Right lung (tissue), 2 donors: ENCODE measurements at regions not wholly inside any gene's neighbourhood (a gene's known extent, or its start where the extent isn't known, plus 50 kb on each side); places are given as distances from the start of the nearest gene placed in this dataset.

ENCODE experiments used
- DNase-seq, 2 donors: peaks; one replicate each; pipeline ENCODE4 v3.0.0-alpha.2; 2013

GRCh38 chr12:89857652-89858274 is 149.1 kb upstream of the ATP2B1 start:
- no peak for DNase-seq

- DNase-seq = no peak
Measured at GRCh38 chr12:89856431-89856830, 147.8 kb upstream of the ATP2B1 start.

DNA sequence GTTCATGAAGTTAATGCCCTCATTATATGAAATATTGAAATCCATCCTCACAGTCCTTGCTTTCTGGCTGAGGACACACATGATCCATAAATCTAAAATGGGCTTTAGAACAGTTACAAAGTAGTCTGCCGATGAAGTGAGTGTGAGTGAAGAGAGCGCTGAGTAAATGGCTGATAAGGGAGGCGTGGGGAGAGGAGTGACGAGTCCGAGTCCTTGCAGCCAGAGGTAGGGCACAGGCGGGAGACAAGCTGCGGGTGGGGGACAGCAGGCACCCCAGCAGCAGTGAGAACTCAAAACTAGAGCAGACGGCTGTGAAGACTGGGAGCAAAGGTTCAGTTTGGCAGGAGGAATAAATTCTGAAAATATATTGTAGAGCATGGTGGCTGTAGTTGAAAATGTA is 140.1 kb upstream of the ATP2B1 start:
- DNase-seq = no peak

DNA sequence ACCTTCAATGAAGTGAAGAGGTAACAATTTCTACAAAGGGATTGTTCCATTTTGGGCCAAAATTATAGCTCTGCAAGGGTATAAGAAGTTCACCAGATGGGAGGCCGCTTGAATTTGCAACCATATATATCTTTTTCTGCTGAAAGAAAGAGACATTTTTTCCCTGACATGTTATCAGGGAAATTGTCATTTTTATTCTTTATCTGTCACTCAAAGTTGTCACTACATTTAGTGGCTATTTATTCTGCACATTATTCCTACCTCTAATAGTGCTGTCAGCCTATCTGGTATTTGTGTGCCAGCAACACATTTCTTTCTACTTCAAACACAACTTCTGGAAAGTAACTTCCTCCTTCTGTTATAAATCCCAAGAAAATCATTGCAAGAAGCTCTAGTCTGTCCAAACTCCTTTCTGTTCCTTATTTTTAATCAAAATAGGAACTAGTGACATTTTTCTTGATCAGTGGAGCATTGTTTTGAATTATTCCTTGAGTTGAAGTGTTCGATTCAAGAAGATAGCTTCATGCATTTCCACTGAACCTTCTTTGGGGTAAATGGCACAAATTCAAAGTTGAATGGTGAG is 137.9 kb upstream of the ATP2B1 start:
- no peak for DNase-seq

GRCh38 chr12:89845767-89846166 is 137.1 kb upstream of the ATP2B1 start:
- no peak for DNase-seq

DNA sequence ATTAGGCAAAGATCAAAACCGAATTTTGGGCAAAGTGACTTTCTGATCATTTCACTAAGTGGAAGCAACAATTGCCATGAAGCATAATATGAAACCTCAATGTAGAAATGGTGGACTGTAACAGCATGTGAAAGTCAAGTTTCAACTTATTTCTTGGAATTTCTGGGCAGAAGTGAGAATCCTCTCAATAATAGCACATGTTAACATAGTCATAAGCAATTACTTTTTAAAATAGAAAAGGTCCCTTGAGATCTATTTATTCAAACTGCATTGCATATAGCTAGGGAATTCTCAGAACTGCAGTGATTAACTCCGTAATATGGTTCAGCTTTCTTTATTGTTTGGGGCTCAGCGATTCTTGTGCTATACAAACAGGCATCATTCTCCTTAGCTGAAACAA is 136.7 kb upstream of the ATP2B1 start:
- DNase-seq = no peak

DNA sequence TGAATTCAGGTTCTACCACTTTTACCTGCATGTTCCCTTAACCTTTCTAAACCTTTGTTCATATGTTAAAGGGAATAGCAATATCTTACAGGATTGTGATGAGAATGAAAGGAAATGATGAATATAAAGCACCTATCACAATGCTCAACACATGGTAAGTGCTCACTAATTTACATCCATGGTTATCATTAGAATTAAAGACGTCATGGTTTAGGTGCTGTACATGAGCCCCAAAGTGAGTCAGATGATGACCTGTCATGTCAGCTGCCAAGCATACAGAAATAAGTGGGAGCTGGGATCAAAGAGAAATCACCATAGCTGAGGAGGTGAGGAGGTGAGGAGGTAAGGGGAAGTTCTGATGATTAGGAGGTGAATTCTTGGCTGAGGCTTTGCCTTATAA is 135.9 kb upstream of the ATP2B1 start:
- DNase-seq = no peak

DNA sequence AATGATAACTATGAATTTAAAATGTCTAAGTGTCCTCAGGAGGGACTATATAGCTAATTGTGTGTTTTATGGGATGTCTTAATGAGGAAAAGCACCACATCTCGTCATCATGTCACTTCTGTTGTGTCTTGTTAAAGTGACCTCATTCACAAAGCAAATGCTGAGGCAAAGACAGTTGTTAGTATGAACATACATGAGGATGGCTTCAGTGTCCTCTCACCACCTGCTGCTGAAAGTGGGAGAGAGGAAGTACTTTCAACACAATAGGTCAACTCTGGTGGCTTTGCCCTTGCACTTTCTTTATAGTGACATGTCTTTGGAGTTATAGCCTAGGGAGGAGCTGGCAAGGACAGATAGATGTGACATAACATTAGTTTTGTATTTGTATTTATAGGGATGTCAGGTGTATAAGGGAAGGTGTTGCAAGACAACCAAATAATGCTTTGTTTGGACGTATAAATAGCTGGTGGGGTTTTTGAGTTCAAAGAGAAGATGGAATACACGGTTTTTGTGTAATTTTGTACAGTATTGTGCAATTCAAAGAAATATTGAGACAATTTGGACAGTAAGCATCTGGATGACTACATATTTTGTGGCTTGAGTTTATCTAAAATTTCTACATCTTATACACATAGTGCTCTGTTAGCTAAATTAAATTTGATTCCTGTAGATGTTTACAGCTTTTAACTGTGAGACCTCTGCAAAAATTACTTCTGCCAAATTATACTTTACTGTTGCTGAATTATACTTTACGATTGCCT is 131.7 kb upstream of the ATP2B1 start:
- DNase-seq = peak; percentile 9 to 15

GRCh38 chr12:89839444-89839843 is 130.8 kb upstream of the ATP2B1 start:
- no peak for DNase-seq

GRCh38 chr12:89838833-89839232 is 130.2 kb upstream of the ATP2B1 start:
- DNase-seq = no peak

DNA sequence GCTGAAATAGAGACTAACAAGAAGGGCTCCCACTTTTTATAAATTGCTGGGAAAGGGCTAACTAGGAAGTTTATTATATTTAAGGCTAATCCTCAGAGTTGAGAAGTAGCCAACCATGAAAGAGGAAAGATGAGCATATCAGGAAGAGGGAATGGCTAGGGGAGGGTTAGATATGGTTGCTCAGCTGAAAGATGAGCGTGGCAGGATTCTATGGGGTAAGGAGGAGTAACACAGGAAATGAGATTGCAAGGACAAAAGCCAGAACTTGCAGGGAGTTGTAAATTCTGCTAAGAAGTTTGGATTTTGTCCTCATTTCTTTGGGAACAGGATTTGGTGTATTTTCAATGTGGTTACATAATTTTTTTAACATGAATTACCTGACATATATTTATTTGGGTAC is 127.4 kb upstream of the ATP2B1 start:
- DNase-seq = no peak

GRCh38 chr12:89834676-89835075 is 126.0 kb upstream of the ATP2B1 start:
- DNase-seq = no peak

DNA sequence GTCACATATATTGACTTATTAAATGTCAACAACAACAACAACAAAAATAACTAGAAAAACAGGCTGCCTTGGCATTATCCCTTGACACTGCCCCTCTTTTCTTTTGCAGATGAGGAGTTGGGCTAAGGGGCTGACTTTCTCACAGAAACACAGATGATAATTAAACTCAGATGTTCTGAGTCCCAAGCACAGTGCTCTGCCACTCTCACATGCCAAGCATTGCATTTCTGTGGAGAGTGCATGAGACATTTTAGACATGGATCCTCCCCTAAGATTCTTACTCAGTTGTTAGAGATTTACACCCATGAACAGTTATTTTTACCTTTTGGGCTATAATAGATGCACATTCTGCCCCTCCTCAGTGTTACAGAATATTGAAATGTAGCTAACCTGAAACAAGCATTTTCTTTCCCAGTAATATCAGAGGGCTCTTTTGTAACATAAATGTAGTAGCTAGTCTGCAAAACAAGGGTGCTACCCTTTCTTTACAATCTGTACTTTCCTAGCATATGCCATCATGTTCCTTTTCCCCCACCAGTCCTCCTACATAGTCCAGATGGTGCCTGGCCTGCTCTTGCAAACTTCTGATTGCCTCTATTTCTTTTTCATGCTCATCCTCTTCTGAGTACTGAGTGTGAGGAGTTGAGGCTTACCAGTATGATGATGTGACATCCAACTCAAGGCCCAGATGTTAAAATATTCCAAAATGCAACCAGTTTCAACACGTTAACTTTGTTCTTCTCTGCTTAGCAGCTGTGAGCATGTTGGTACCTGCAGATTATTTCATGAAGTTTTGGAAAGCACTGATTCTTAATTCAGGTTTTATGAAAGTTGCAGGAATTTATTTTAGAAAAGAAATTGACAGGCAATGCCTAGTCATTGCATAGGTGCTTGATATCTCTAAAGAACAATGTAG is 125.0 kb upstream of the ATP2B1 start:
- no peak for DNase-seq

DNA sequence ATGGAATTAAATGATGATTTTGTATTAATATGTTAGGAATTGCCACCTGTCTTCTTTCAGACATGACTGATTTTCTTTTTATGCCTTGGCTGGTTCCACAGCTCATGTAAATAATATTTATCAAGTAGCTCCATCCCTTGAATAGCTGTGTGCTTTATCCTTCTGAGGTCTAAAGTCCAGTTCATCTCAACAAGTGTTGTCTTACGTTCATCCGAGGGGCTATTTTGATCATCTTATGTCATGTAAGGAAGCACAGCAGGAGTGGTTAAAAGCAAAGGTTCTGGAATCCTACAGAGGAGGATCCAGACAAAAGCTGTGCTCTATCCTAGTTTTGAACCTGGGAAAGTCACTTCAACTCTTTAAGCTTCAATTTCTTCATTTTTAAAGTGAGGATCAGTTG is 123.7 kb upstream of the ATP2B1 start:
- no peak for DNase-seq

DNA sequence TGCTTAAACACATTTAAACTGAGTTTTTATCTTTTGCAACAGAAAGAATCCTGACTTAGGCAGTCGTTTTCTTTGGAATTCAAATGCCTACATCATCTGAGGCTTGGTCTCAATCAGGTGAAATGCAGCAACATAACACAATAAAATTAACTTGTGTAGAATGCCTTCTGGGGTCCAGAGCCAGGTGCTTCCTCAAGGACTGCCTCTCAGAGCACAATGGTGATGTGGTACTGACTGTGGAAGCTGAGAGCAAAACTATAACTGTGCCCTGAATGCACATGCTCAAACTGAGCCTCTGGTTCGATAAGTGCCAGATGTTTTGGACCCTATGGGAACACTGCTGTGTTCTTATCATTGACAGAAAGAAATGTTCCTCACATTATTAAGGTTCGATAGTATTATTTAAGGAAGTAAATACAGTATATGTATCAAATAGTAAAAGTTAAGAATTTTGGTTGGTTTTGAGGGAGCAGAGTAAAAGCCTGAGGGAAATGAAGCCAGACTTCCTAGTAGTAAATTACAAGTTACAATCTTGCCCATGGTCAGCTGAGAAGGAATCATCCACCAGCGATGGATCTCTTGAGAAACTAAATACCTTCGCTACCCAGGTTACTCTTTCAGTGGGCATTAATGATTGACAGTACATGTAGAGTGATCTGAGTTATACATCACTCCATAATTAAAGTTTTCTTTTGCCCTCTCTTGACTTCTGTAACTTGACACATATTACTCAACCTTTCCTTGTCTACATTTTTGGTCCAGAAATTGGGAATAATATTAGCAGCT is 122.9 kb upstream of the ATP2B1 start:
- DNase-seq = no peak

DNA sequence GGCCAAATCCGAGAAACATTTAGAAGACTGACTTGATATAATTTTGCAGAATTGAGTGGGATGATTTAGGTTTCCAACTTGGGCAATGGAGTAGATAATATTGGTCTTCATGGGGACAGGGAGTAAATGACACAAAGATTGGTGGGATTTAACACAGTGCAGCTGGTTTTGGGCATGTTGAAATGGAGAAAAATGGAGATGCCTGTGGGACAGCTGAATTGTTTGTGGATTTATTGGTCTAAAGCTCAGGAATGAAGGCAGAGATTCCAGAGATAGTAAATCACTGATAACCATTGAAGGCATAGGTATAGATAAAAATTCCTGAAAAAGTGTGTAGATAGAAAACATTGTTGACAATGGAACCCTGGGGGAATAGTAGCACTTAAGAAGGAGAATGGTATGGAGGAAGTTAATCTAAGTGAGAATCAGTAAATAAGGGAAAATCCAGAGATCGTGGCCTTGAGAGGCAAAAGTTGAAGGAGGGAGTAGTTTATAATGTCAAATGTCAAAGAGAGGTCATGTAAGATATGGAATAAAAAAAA is 120.9 kb upstream of the ATP2B1 start:
- DNase-seq = no peak

DNA sequence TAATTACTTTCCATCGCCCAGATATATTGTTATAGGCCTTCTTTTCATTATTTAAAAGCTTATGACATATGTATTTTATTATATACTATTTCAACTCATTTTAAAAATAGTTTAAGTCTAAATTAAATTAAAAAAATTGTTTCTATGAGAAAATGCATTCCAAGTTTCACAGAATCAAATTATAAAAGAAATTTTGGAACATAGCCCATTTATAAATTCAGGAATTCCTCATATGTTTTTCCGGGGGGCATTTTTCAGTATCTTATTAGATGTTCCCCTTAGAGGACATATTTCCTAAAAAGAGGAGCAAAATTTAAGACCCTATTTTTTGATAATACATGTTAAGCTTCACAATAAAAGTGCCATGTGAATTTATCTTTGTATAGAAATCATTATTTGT is 119.9 kb upstream of the ATP2B1 start:
- no peak for DNase-seq

- DNase-seq = no peak
Measured at GRCh38 chr12:89827592-89827991, 119.0 kb upstream of the ATP2B1 start.

DNA sequence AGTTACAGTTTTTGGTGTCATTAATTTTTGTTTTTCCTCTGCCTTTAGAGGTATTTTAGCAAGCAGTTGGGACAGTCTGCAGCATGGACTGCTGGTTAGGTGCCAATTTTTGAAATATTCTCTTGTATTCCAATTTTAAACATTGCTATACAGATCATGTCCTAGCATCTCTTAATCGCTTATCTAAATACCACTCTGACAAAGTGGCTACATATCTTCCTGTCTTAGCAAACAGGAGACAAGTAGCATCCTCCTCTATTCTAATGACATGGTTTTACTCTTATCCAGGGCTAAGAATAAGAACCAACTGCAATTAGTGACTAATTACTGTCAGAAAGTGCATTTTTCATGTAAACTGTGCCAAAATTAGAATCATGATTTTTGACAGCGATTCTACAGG is 117.8 kb upstream of the ATP2B1 start:
- DNase-seq = no peak

GRCh38 chr12:89825591-89826449 is 117.2 kb upstream of the ATP2B1 start:
- no peak for DNase-seq
